Pancreas (tissue), 10 donors: ENCODE measurements at regions not wholly inside any gene's neighbourhood (a gene's known extent, or its start where the extent isn't known, plus 50 kb on each side); places are given as distances from the start of the nearest gene placed in this dataset.

ENCODE experiments used
- ATAC-seq, 4 donors: fragments of 200-7000 bp; cut with Tn5 transposase; one replicate each; pipeline versions ENCODE4 v1.8.0 to v1.9.1; 2020; ENCODE audit warnings: mild to moderate bottlenecking in 4 of 4, moderate library complexity in 4 of 4
- DNase-seq, 6 donors: peaks; one replicate each; pipeline ENCODE4 v3.0.0-alpha.2; 2020
- FAIRE-seq: peaks from 2 replicates; lab custom pipeline; 2012; peaks lifted over from hg19 to GRCh38; lab: Jason Lieb, UNC
- H3K27ac ChIP-seq, 4 donors: fragments of 200-600 bp; sonication (generic); 1 replicate in 3 of 4; 2 replicates in 1 of 4; pipeline versions ENCODE4 v1.5.0 to v1.8.0; 2020
- H3K27me3 ChIP-seq, 4 donors: fragments of 200-600 bp; one replicate each; pipeline ENCODE4 v1.8.0; 2021
- H3K36me3 ChIP-seq, 3 donors: fragments of 200-600 bp; sonication (generic) in 1 of 3; one replicate each; pipeline versions ENCODE4 v1.5.0 to v1.8.0; 2020 to 2021
- H3K4me1 ChIP-seq, 3 donors: fragments of 200-600 bp; one replicate each; pipeline ENCODE4 v1.8.0; 2021
- H3K4me3 ChIP-seq, 4 donors: fragments of 200-600 bp; sonication (generic) in 2 of 4; one replicate each; pipeline versions ENCODE4 v1.5.0 to v1.8.0; 2020 to 2021
- H3K9me3 ChIP-seq, 4 donors: fragments of 200-600 bp; one replicate each; pipeline ENCODE4 v1.8.0; 2021
- WGBS, 2 donors: extraction: QIAGEN DNeasy Blood & Tissue Kit; methylation state at CpG; one replicate each; pipeline ENCODE4 v1.1.7; 2013; 5-methylcytosine and 5-hydroxymethylcytosine counted together
- intact Hi-C, 3 donors: fragments of 100-400 bp; cut with DNase I; formaldehyde crosslinking; loops; one replicate each; pipeline versions ENCODE4 v1.11.1 to v1.14.2; 2022
- TF ChIP-seq, protein P1 (sequence below), 4 donors: fragments of 200-600 bp; sonication (generic) in 3 of 4; IDR thresholded peaks; one replicate each; pipeline versions ENCODE4 v1.5.0 to v1.8.0; 2021; ENCODE audit warnings: antibody characterized with exemption in 4 of 4
- donor health status: healthy with polysubstance abuse.
- donor health status: DM: no; HTN: no; CAD: no; lungs with moderate emphysema.
- donor health status: DM: no; HTN: no; CAD: no.
- donor health status: control.
- donor health status: control.
- donor health status: Bipolar disorder and iron deficiency.
- donor health status: DM: yes; HTN: yes; CAD: no.
- donor health status: DM: no; HTN: no; CAD: no.
- donor health status: DM: no; HTN: no; CAD: no.
- donor health status: DM: yes; HTN: yes; CAD: no.

GRCh38 chr13:107339209-107339608, 771.3 kb upstream of the ARGLU1 start:
- H3K9me3 ChIP-seq = no peaks in the 10 kb centered on the region
- no peak overlapping the region for H3K4me3 ChIP-seq
- intact Hi-C loops = no loop called here
- FAIRE-seq (no peak), DNase-seq (no peak), ATAC-seq (no peak)
- H3K27ac ChIP-seq = no peak overlapping the region
- no peaks in the 10 kb centered on the region for H3K36me3 ChIP-seq
- no peaks in the 10 kb centered on the region for H3K27me3 ChIP-seq
- WGBS, 2 donors = 52 to 64% methylated on average over 4 of the region's 4 CpGs
- H3K4me1 ChIP-seq = no peaks in the 10 kb centered on the region
- TF ChIP-seq, protein P1, sequence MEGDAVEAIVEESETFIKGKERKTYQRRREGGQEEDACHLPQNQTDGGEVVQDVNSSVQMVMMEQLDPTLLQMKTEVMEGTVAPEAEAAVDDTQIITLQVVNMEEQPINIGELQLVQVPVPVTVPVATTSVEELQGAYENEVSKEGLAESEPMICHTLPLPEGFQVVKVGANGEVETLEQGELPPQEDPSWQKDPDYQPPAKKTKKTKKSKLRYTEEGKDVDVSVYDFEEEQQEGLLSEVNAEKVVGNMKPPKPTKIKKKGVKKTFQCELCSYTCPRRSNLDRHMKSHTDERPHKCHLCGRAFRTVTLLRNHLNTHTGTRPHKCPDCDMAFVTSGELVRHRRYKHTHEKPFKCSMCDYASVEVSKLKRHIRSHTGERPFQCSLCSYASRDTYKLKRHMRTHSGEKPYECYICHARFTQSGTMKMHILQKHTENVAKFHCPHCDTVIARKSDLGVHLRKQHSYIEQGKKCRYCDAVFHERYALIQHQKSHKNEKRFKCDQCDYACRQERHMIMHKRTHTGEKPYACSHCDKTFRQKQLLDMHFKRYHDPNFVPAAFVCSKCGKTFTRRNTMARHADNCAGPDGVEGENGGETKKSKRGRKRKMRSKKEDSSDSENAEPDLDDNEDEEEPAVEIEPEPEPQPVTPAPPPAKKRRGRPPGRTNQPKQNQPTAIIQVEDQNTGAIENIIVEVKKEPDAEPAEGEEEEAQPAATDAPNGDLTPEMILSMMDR (IDR thresholded peaks at IDR 0.05) = no peak

- Histone ChIP-seq H3K4me3 (no peak overlapping the region), H3K4me1 (no peaks in the 10 kb centered on the region), H3K9me3 (no peaks in the 10 kb centered on the region), H3K27ac (no peak overlapping the region), H3K27me3 (no peaks in the 10 kb centered on the region), H3K36me3 (no peaks in the 10 kb centered on the region)
- no peak for ATAC-seq
- no peak for DNase-seq
- WGBS, 2 donors = 68 to 69% methylated on average over 4 of the region's 4 CpGs
- intact Hi-C loops = no loop called here
- TF ChIP-seq, protein P1 (IDR thresholded peaks at IDR 0.05) = no peak
- FAIRE-seq = no peak
These were observed 764.3 kb upstream of the ARGLU1 start for GRCh38 chr13:107332188-107332587.

DNA sequence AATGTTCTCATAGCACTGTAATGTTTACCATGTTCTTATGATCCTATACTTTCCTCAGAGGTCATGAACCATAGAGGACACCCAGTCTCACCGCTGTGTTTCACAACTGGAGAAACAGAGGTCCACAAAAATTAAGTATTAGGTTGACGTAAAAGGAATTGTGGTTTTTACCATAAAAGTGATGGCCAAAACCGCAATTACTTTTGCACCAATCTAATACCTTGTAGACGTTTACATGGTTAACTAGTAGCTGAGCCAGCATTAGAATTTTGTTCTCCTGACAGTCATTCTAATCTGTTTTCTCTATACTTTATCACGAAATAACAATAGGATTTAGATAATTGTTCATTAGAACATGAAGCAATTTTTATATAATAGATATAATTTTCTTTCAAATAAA, 763.4 kb upstream of the ARGLU1 start:
- Histone ChIP-seq H3K4me1 (no peaks in the 10 kb centered on the region), H3K36me3 (no peaks in the 10 kb centered on the region), H3K27me3 (no peaks in the 10 kb centered on the region), H3K4me3 (no peak overlapping the region), H3K27ac (no peak overlapping the region), H3K9me3 (no peaks in the 10 kb centered on the region)
- DNase-seq (no peak), FAIRE-seq (peak; percentile 61), ATAC-seq (no peak)
- 52% methylated on average over 5 of the region's 5 CpGs for WGBS, 2 donors
- intact Hi-C loops = no loop called here
- TF ChIP-seq, protein P1 (IDR thresholded peaks at IDR 0.05) = no peak

DNA sequence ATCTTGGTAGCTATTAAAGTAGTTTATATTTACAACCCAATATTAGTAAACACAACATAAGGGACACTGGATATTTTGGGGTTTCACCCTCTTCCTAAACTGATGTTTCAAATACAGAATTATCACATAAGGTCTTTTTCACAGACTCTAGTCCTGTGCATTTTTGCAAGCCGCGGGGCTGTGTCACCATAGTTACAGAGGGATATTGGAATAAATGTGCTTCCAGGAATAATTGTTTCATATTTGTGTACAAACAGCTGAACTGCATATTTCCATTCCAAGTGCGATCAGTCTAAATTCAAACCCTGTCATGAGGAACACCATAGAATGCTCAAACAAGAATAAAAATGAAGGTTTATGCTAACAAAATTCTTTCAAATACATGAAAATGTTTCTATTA, 762.5 kb upstream of the ARGLU1 start:
- H3K4me3 ChIP-seq = no peak overlapping the region
- no peaks in the 10 kb centered on the region for H3K27me3 ChIP-seq
- TF ChIP-seq, protein P1 (IDR thresholded peaks at IDR 0.05) = no peak
- no peak overlapping the region for H3K27ac ChIP-seq
- H3K4me1 ChIP-seq = no peaks in the 10 kb centered on the region
- H3K9me3 ChIP-seq = no peaks in the 10 kb centered on the region
- DNase-seq = no peak
- 73 to 79% methylated on average over 3 of the region's 3 CpGs for WGBS, 2 donors
- FAIRE-seq = no peak
- intact Hi-C loops = no loop called here
- ATAC-seq = no peak
- H3K36me3 ChIP-seq = no peaks in the 10 kb centered on the region

DNA sequence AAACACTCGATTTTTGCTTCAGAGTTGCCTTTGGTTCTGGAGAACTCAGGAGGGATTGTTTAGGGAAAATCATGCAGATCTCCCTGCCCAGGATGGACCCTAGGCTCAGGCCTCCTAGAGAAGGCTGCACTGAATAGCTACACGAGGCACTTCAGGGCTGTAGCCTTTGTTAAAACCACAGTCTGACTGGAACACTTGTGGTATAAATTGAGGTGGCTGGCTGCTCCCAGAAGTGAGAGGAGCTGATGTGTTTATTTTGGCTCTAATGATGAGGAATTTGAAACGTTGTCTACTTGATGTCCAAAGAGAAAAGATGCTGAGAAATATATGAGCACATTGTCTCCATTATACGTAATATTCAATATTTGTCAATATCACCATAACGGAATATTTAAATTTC, 762.1 kb upstream of the ARGLU1 start:
- 48 to 53% methylated on average over 5 of the region's 5 CpGs for WGBS, 2 donors
- no peak overlapping the region for H3K4me3 ChIP-seq
- no peak overlapping the region for H3K27ac ChIP-seq
- no peaks in the 10 kb centered on the region for H3K4me1 ChIP-seq
- H3K27me3 ChIP-seq = no peaks in the 10 kb centered on the region
- TF ChIP-seq, protein P1 (IDR thresholded peaks at IDR 0.05) = no peak
- intact Hi-C loops = no loop called here
- no peak for FAIRE-seq
- ATAC-seq = no peak
- no peaks in the 10 kb centered on the region for H3K36me3 ChIP-seq
- DNase-seq = no peak
- H3K9me3 ChIP-seq = no peaks in the 10 kb centered on the region
